HUES64 (cell line): ENCODE measurements at regions not wholly inside any gene's neighbourhood (a gene's known extent, or its start where the extent isn't known, plus 50 kb on each side); places are given as distances from the start of the nearest gene placed in this dataset.

Experiments
- H3K27ac ChIP-seq: 2 replicates; pipeline ENCODE4 v1.7.0; 2013; ENCODE audit warnings: low read depth, low read length, inconsistent platforms
- H3K27me3 ChIP-seq: 2 replicates; pipeline ENCODE4 v1.6.1; 2013; ENCODE audit warnings: mild to moderate bottlenecking, low read length; ENCODE audit not compliant: insufficient read depth
- H3K36me3 ChIP-seq: 2 replicates; pipeline ENCODE4 v1.6.1; 2013; ENCODE audit warnings: mild to moderate bottlenecking, low read length; ENCODE audit not compliant: insufficient read depth
- H3K4me1 ChIP-seq: 2 replicates; pipeline ENCODE4 v1.6.1; 2013; ENCODE audit warnings: mild to moderate bottlenecking, low read length, moderate library complexity; ENCODE audit not compliant: insufficient read depth
- H3K4me3 ChIP-seq: 2 replicates; pipeline ENCODE4 v1.5.1; 2013; ENCODE audit warnings: mild to moderate bottlenecking, low read length, moderate library complexity
- H3K9ac ChIP-seq: 2 replicates; pipeline ENCODE4 v1.6.1; 2013; ENCODE audit warnings: mild to moderate bottlenecking, low read depth, low read length
- H3K9me3 ChIP-seq: 2 replicates; pipeline ENCODE4 v1.6.1; 2013; ENCODE audit warnings: low read depth, low read length; ENCODE audit not compliant: insufficient read depth
- WGBS: fragments of 150-250, 120-280 bp; methylation state at CpG from one replicate; pipeline ENCODE4 v1.1.7; 2013; ENCODE audit warnings: missing lambda C conversion rate; 5-methylcytosine and 5-hydroxymethylcytosine counted together

- H3K27me3 ChIP-seq = no peaks in the 10 kb centered on the region
- H3K9me3 ChIP-seq = no peaks in the 10 kb centered on the region
- WGBS = no CpG with 5 or more reads among the region's 1 CpG
- no peak overlapping the region for H3K27ac ChIP-seq
- H3K9ac ChIP-seq = no peak overlapping the region
- no peaks in the 10 kb centered on the region for H3K36me3 ChIP-seq
- H3K4me3 ChIP-seq = no peak overlapping the region
- no peaks in the 10 kb centered on the region for H3K4me1 ChIP-seq
These were observed 310.2 kb upstream of the TBX22 start for GRCh38 chrX:79704325-79704724.

DNA sequence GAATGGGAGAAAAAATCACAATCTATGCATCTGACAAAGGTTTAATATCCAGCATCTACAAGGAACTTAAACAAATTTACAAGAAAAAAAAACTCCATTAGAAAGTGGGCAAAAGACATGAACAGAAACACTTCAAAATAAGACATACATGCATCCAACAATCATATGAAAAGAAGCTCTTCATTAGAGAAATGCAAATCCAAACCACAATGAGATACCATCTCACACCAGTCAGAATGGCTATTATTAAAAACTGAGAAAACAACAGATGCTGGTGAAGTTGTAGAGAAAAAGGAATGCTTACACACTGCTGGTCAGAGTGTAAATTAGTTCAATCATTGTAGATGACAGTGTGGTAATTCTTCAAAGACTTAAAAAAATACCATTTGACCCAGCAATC lies 306.0 kb upstream of the TBX22 start:
- H3K27ac ChIP-seq = no peak overlapping the region
- H3K9ac ChIP-seq = no peak overlapping the region
- no peaks in the 10 kb centered on the region for H3K27me3 ChIP-seq
- H3K4me3 ChIP-seq = no peak overlapping the region
- H3K9me3 ChIP-seq = no peaks in the 10 kb centered on the region
- H3K4me1 ChIP-seq = no peaks in the 10 kb centered on the region
- no peaks in the 10 kb centered on the region for H3K36me3 ChIP-seq

GRCh38 chrX:79715448-79715847 lies 299.1 kb upstream of the TBX22 start:
- H3K9ac ChIP-seq = no peak overlapping the region
- no peaks in the 10 kb centered on the region for H3K27me3 ChIP-seq
- no peaks in the 10 kb centered on the region for H3K4me1 ChIP-seq
- no peaks in the 10 kb centered on the region for H3K36me3 ChIP-seq
- no peak overlapping the region for H3K4me3 ChIP-seq
- no peak overlapping the region for H3K27ac ChIP-seq
- H3K9me3 ChIP-seq = no peaks in the 10 kb centered on the region

DNA sequence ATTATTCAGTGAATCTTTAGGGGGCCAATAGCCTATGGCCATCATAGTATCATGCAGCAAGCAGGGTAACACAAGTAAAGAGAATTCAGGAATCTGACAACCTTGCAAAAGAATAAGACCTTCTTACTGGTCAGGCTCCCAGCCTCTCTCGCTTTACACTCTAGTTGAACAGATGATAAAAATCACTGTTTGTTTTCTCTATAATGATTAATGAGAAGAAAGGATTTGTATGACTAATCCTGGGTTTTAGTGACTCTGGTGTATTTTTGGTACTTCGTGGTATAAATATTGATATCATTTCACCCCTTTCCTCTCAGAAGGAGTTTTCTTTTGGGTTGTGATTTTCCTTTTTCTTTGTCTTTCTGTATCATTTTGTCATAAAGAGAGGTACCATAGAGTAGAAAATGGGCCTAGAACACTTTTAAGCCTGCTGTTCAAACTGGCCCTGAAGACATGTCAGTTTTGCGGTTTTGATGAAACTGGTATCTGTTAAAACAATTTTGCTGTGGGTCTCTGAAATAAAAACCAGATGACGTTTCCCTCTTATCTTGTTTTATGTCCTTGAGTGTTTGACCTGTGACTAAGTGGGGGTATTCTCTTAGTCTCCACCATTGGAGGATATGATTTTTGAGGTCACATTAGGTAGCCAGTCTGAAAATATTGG lies 294.9 kb upstream of the TBX22 start:
- Histone ChIP-seq H3K27me3 (no peaks in the 10 kb centered on the region), H3K4me3 (no peak overlapping the region), H3K9me3 (no peaks in the 10 kb centered on the region), H3K9ac (no peak overlapping the region), H3K27ac (no peak overlapping the region), H3K4me1 (no peaks in the 10 kb centered on the region), H3K36me3 (no peaks in the 10 kb centered on the region)
- WGBS = 95% methylated on average over 2 of the region's 4 CpGs

DNA sequence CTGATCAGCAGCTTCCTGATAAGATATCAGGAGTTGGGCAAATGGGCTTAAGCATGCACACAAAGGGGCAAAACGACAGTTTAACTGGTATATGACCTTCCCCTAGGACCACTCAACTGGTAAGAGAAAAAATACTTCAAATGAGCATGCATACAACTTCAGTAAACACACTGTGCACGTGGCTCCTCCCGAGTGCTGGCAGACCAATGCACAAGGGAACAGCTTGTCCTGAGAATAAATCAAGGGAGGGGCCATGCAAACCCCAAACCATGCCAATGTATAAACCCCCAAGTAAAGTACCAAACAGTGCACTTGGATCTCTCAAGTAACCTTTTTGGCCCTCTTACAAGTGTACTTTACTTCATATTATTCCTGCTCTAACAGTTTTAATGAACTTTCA lies 293.3 kb upstream of the TBX22 start:
- Histone ChIP-seq H3K9ac (no peak overlapping the region), H3K36me3 (no peaks in the 10 kb centered on the region), H3K27ac (no peak overlapping the region), H3K4me3 (no peak overlapping the region), H3K27me3 (no peaks in the 10 kb centered on the region), H3K9me3 (no peaks in the 10 kb centered on the region), H3K4me1 (no peaks in the 10 kb centered on the region)
- WGBS = 78% methylated on average over 3 of the region's 3 CpGs

- Histone ChIP-seq H3K27ac (peak overlapping the region; percentile 78; the same call in 1 of the 2 replicates), H3K9ac (no peak overlapping the region), H3K4me1 (peaks cover 17% of the 10 kb centered on the region), H3K27me3 (no peaks in the 10 kb centered on the region), H3K9me3 (no peaks in the 10 kb centered on the region), H3K36me3 (no peaks in the 10 kb centered on the region), H3K4me3 (no peak overlapping the region)
- no CpG with 5 or more reads among the region's 1 CpG for WGBS
These were observed 286.1 kb upstream of the TBX22 start for GRCh38 chrX:79728421-79728820.
